ENCODE measurements at regions not wholly inside any gene's neighbourhood (a gene's known extent, or its start where the extent isn't known, plus 50 kb on each side); places are given as distances from the start of the nearest gene placed in this dataset.

GRCh38 chr9:99614341-99614740 is 207.3 kb upstream of the NR4A3 start:
- H3K36me3 ChIP-seq (ENCODE audit: control insufficient read depth, insufficient read depth, low read length, severe bottlenecking), result no peaks in the 10 kb centered on the region
- no peaks in the 10 kb centered on the region for H3K4me1 ChIP-seq (ENCODE audit: control insufficient read depth, insufficient read depth, low read length)
- no peaks in the 10 kb centered on the region for H3K27me3 ChIP-seq (replicated peaks; ENCODE audit: control insufficient read depth, insufficient read depth, low read length)
- DNase-seq (ENCODE audit: low read depth), result no peak
- no peak overlapping the region for H3K9ac ChIP-seq (ENCODE audit: low read length)
- H3K4me3 ChIP-seq (ENCODE audit: low read length), result no peak overlapping the region
- no peaks in the 10 kb centered on the region for H3K9me3 ChIP-seq (ENCODE audit: control insufficient read depth, low read length)

GRCh38 chr9:99621040-99621439 is 200.6 kb upstream of the NR4A3 start:
- Histone ChIP-seq H3K27me3 (replicated peaks; ENCODE audit: control insufficient read depth, insufficient read depth, low read length) (no peaks in the 10 kb centered on the region), H3K36me3 (ENCODE audit: control insufficient read depth, insufficient read depth, low read length, severe bottlenecking) (no peaks in the 10 kb centered on the region), H3K4me3 (ENCODE audit: low read length) (no peak overlapping the region), H3K9me3 (ENCODE audit: control insufficient read depth, low read length) (no peaks in the 10 kb centered on the region), H3K9ac (ENCODE audit: low read length) (no peak overlapping the region), H3K4me1 (ENCODE audit: control insufficient read depth, insufficient read depth, low read length) (no peaks in the 10 kb centered on the region)
- no peak for DNase-seq (ENCODE audit: low read depth)

GRCh38 chr9:99622679-99623078 is 199.0 kb upstream of the NR4A3 start:
- Histone ChIP-seq H3K4me1 (ENCODE audit: control insufficient read depth, insufficient read depth, low read length) (no peaks in the 10 kb centered on the region), H3K27me3 (replicated peaks; ENCODE audit: control insufficient read depth, insufficient read depth, low read length) (no peaks in the 10 kb centered on the region), H3K36me3 (ENCODE audit: control insufficient read depth, insufficient read depth, low read length, severe bottlenecking) (no peaks in the 10 kb centered on the region), H3K9me3 (ENCODE audit: control insufficient read depth, low read length) (no peaks in the 10 kb centered on the region), H3K9ac (ENCODE audit: low read length) (no peak overlapping the region), H3K4me3 (ENCODE audit: low read length) (no peak overlapping the region)
- DNase-seq (ENCODE audit: low read depth), result no peak

- Histone ChIP-seq H3K36me3 (ENCODE audit: control insufficient read depth, insufficient read depth, low read length, severe bottlenecking) (no peaks in the 10 kb centered on the region), H3K9ac (ENCODE audit: low read length) (no peak overlapping the region), H3K27me3 (replicated peaks; ENCODE audit: control insufficient read depth, insufficient read depth, low read length) (no peaks in the 10 kb centered on the region), H3K4me3 (ENCODE audit: low read length) (no peak overlapping the region), H3K9me3 (ENCODE audit: control insufficient read depth, low read length) (no peaks in the 10 kb centered on the region), H3K4me1 (ENCODE audit: control insufficient read depth, insufficient read depth, low read length) (no peaks in the 10 kb centered on the region)
- no peak for DNase-seq (ENCODE audit: low read depth)
Measured at GRCh38 chr9:99623780-99624364, 197.8 kb upstream of the NR4A3 start.

- no peak for DNase-seq (ENCODE audit: low read depth)
- Histone ChIP-seq H3K9me3 (ENCODE audit: control insufficient read depth, low read length) (no peaks in the 10 kb centered on the region), H3K36me3 (ENCODE audit: control insufficient read depth, insufficient read depth, low read length, severe bottlenecking) (no peaks in the 10 kb centered on the region), H3K9ac (ENCODE audit: low read length) (no peak overlapping the region), H3K4me3 (ENCODE audit: low read length) (no peak overlapping the region), H3K27me3 (replicated peaks; ENCODE audit: control insufficient read depth, insufficient read depth, low read length) (no peaks in the 10 kb centered on the region), H3K4me1 (ENCODE audit: control insufficient read depth, insufficient read depth, low read length) (no peaks in the 10 kb centered on the region)
Measured at GRCh38 chr9:99624499-99625233, 197.0 kb upstream of the NR4A3 start.

GRCh38 chr9:99626426-99626825 is 195.3 kb upstream of the NR4A3 start:
- H3K27me3 ChIP-seq (replicated peaks; ENCODE audit: control insufficient read depth, insufficient read depth, low read length), result no peaks in the 10 kb centered on the region
- H3K4me1 ChIP-seq (ENCODE audit: control insufficient read depth, insufficient read depth, low read length), result no peaks in the 10 kb centered on the region
- H3K36me3 ChIP-seq (ENCODE audit: control insufficient read depth, insufficient read depth, low read length, severe bottlenecking), result no peaks in the 10 kb centered on the region
- H3K4me3 ChIP-seq (ENCODE audit: low read length), result no peak overlapping the region
- H3K9ac ChIP-seq (ENCODE audit: low read length), result no peak overlapping the region
- DNase-seq (ENCODE audit: low read depth), result no peak
- no peaks in the 10 kb centered on the region for H3K9me3 ChIP-seq (ENCODE audit: control insufficient read depth, low read length)

- no peak overlapping the region for H3K9ac ChIP-seq (ENCODE audit: low read length)
- H3K36me3 ChIP-seq (ENCODE audit: control insufficient read depth, insufficient read depth, low read length, severe bottlenecking), result no peaks in the 10 kb centered on the region
- no peak for DNase-seq (ENCODE audit: low read depth)
- H3K4me3 ChIP-seq (ENCODE audit: low read length), result no peak overlapping the region
- H3K4me1 ChIP-seq (ENCODE audit: control insufficient read depth, insufficient read depth, low read length), result no peaks in the 10 kb centered on the region
- H3K27me3 ChIP-seq (replicated peaks; ENCODE audit: control insufficient read depth, insufficient read depth, low read length), result no peaks in the 10 kb centered on the region
- no peaks in the 10 kb centered on the region for H3K9me3 ChIP-seq (ENCODE audit: control insufficient read depth, low read length)
Measured at GRCh38 chr9:99628285-99628684, 193.4 kb upstream of the NR4A3 start.

GRCh38 chr9:99628849-99629620 is 192.7 kb upstream of the NR4A3 start:
- Histone ChIP-seq H3K9ac (ENCODE audit: low read length) (no peak overlapping the region), H3K9me3 (ENCODE audit: control insufficient read depth, low read length) (no peaks in the 10 kb centered on the region), H3K4me1 (ENCODE audit: control insufficient read depth, insufficient read depth, low read length) (no peaks in the 10 kb centered on the region), H3K27me3 (replicated peaks; ENCODE audit: control insufficient read depth, insufficient read depth, low read length) (no peaks in the 10 kb centered on the region), H3K4me3 (ENCODE audit: low read length) (no peak overlapping the region), H3K36me3 (ENCODE audit: control insufficient read depth, insufficient read depth, low read length, severe bottlenecking) (no peaks in the 10 kb centered on the region)
- DNase-seq (ENCODE audit: low read depth), result no peak

GRCh38 chr9:99632349-99633038 is 189.2 kb upstream of the NR4A3 start:
- Histone ChIP-seq H3K4me1 (ENCODE audit: control insufficient read depth, insufficient read depth, low read length) (peaks cover 8% of the 10 kb centered on the region), H3K27me3 (replicated peaks; ENCODE audit: control insufficient read depth, insufficient read depth, low read length) (no peaks in the 10 kb centered on the region), H3K9ac (ENCODE audit: low read length) (no peak overlapping the region), H3K9me3 (ENCODE audit: control insufficient read depth, low read length) (no peaks in the 10 kb centered on the region), H3K36me3 (ENCODE audit: control insufficient read depth, insufficient read depth, low read length, severe bottlenecking) (no peaks in the 10 kb centered on the region), H3K4me3 (ENCODE audit: low read length) (no peak overlapping the region)
- DNase-seq (ENCODE audit: low read depth), result no peak

- H3K36me3 ChIP-seq (ENCODE audit: control insufficient read depth, insufficient read depth, low read length, severe bottlenecking), result no peaks in the 10 kb centered on the region
- no peak overlapping the region for H3K4me3 ChIP-seq (ENCODE audit: low read length)
- no peak for DNase-seq (ENCODE audit: low read depth)
- no peaks in the 10 kb centered on the region for H3K9me3 ChIP-seq (ENCODE audit: control insufficient read depth, low read length)
- no peak overlapping the region for H3K9ac ChIP-seq (ENCODE audit: low read length)
- H3K27me3 ChIP-seq (replicated peaks; ENCODE audit: control insufficient read depth, insufficient read depth, low read length), result no peaks in the 10 kb centered on the region
- peaks cover 8% of the 10 kb centered on the region for H3K4me1 ChIP-seq (ENCODE audit: control insufficient read depth, insufficient read depth, low read length)
Measured at GRCh38 chr9:99633265-99633664, 188.4 kb upstream of the NR4A3 start.

GRCh38 chr9:99634186-99634585 is 187.5 kb upstream of the NR4A3 start:
- Histone ChIP-seq H3K4me1 (ENCODE audit: control insufficient read depth, insufficient read depth, low read length) (peaks cover 8% of the 10 kb centered on the region), H3K27me3 (replicated peaks; ENCODE audit: control insufficient read depth, insufficient read depth, low read length) (no peaks in the 10 kb centered on the region), H3K4me3 (ENCODE audit: low read length) (no peak overlapping the region), H3K9me3 (ENCODE audit: control insufficient read depth, low read length) (no peaks in the 10 kb centered on the region), H3K36me3 (ENCODE audit: control insufficient read depth, insufficient read depth, low read length, severe bottlenecking) (no peaks in the 10 kb centered on the region), H3K9ac (ENCODE audit: low read length) (no peak overlapping the region)
- DNase-seq (ENCODE audit: low read depth), result peak; percentile 38
